ENCODE measurements at regions not wholly inside any gene's neighbourhood (a gene's known extent, or its start where the extent isn't known, plus 50 kb on each side); places are given as distances from the start of the nearest gene placed in this dataset.
"Not testable (repeated sequence)": the region's sequence is repeated elsewhere in the genome, so short reads cannot be mapped to it uniquely, and the experiment has no call there.

GRCh38 chr4:13900780-13901179 is 273.3 kb upstream of the BOD1L1 start:
- DNase-seq (ENCODE audit: low read depth in 2 of 2): no peak

- no peak for DNase-seq (ENCODE audit: low read depth in 2 of 2)
These were observed 274.6 kb upstream of the BOD1L1 start for GRCh38 chr4:13902146-13902545.

- DNase-seq (ENCODE audit: low read depth in 2 of 2): no peak
These were observed 275.5 kb upstream of the BOD1L1 start for GRCh38 chr4:13903061-13903460.

- no peak for DNase-seq (ENCODE audit: low read depth in 2 of 2)
These were observed 276.4 kb upstream of the BOD1L1 start for GRCh38 chr4:13903901-13904300.

- DNase-seq (ENCODE audit: low read depth in 2 of 2): no peak
These were observed 278.0 kb upstream of the BOD1L1 start for GRCh38 chr4:13905543-13905942.

- no peak for DNase-seq (ENCODE audit: low read depth in 2 of 2)
These were observed 279.2 kb upstream of the BOD1L1 start for GRCh38 chr4:13906727-13907126.

- no peak for DNase-seq (ENCODE audit: low read depth in 2 of 2)
These were observed 279.8 kb upstream of the BOD1L1 start for GRCh38 chr4:13907255-13907751.

- no peak for DNase-seq (ENCODE audit: low read depth in 2 of 2)
These were observed 280.9 kb upstream of the BOD1L1 start for GRCh38 chr4:13908455-13908854.

GRCh38 chr4:13910556-13910955 is 283.0 kb upstream of the BOD1L1 start:
- DNase-seq (ENCODE audit: low read depth in 2 of 2): no peak

- DNase-seq (ENCODE audit: low read depth in 2 of 2): no peak
These were observed 283.7 kb upstream of the BOD1L1 start for GRCh38 chr4:13911256-13911655.

GRCh38 chr4:13912436-13912925 is 285.0 kb upstream of the BOD1L1 start:
- no peak for DNase-seq (ENCODE audit: low read depth in 2 of 2)

- DNase-seq (ENCODE audit: low read depth in 2 of 2): no peak
These were observed 285.4 kb upstream of the BOD1L1 start for GRCh38 chr4:13912966-13913365.

GRCh38 chr4:13917015-13917414 is 289.5 kb upstream of the BOD1L1 start:
- no peak for DNase-seq (ENCODE audit: low read depth in 2 of 2)

GRCh38 chr4:13918110-13918509 is 290.6 kb upstream of the BOD1L1 start:
- no peak for DNase-seq (ENCODE audit: low read depth in 2 of 2)

- no peak for DNase-seq (ENCODE audit: low read depth in 2 of 2)
These were observed 291.5 kb upstream of the BOD1L1 start for GRCh38 chr4:13918991-13919441.

- DNase-seq (ENCODE audit: low read depth in 2 of 2): no peak
These were observed 292.8 kb upstream of the BOD1L1 start for GRCh38 chr4:13920111-13920875.

GRCh38 chr4:13920901-13921300 is 293.4 kb upstream of the BOD1L1 start:
- no peak for DNase-seq (ENCODE audit: low read depth in 2 of 2)

- no peak for DNase-seq (ENCODE audit: low read depth in 2 of 2)
These were observed 294.3 kb upstream of the BOD1L1 start for GRCh38 chr4:13921805-13922204.

GRCh38 chr4:13922459-13922858 is 294.9 kb upstream of the BOD1L1 start:
- no peak for DNase-seq (ENCODE audit: low read depth in 2 of 2)

GRCh38 chr4:13922873-13923645 is 295.5 kb upstream of the BOD1L1 start:
- DNase-seq (ENCODE audit: low read depth in 2 of 2): no peak

- DNase-seq (ENCODE audit: low read depth in 2 of 2): not testable (repeated sequence)
These were observed 297.4 kb upstream of the BOD1L1 start for GRCh38 chr4:13924900-13925299.

GRCh38 chr4:13928214-13928613 is 300.7 kb upstream of the BOD1L1 start:
- DNase-seq (ENCODE audit: low read depth in 2 of 2): no peak

- DNase-seq (ENCODE audit: low read depth in 2 of 2): no peak
These were observed 302.6 kb upstream of the BOD1L1 start for GRCh38 chr4:13930155-13930554.

All from stimulated activated CD8-positive, alpha-beta memory T cell treated with anti-CD3 and anti-CD28 coated beads, Interleukin-2, amount 100 ng/mL, for 1 hour (primary cell).